ENCODE measurements at regions not wholly inside any gene's neighbourhood (a gene's known extent, or its start where the extent isn't known, plus 50 kb on each side); places are given as distances from the start of the nearest gene placed in this dataset.

DNA sequence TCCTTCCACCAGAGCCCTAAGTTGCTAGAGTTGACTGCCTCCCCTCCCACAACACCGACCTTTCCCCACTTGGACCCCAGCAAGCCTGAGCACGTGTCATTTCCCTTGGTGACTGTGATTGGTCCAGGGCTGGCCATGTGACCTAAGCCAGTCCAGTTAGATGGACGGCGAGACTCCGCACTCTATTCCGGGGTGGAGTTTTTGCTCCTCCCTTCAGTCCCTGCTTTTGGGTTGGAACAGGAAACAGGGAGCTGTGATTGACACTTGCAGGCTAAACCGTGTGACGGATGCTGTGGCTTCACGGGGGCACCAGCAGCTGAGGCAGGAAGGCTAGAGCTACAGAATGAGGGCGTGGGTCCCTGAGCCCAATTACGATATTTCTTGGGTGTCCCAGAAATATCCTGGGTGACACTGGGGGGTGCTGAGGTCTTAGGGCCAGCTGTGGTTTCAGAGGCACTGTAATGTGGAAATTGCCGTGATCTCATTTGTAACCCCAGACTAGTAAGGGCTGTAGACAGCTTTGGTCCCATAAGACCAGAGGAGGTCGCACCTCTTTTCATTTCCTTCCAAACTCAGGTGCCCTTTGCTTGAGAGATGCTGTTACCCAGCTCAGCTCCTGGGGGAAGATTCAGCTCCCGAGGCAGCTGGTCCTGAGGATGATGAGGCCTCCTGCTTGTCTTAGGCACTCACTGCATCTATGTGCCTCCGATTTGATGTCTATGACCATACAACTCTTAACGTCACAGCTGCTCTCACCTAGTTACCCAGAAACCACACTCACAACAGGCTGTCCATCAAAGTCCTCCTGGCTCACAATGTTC is 102.7 kb upstream of the NPTX2 start:
- peak; percentile 4 for DNase-seq

- DNase-seq = no peak
Observed at GRCh38 chr7:98511175-98511574, 105.9 kb upstream of the NPTX2 start.

GRCh38 chr7:98509836-98510235 is 107.2 kb upstream of the NPTX2 start:
- no peak for DNase-seq

DNA sequence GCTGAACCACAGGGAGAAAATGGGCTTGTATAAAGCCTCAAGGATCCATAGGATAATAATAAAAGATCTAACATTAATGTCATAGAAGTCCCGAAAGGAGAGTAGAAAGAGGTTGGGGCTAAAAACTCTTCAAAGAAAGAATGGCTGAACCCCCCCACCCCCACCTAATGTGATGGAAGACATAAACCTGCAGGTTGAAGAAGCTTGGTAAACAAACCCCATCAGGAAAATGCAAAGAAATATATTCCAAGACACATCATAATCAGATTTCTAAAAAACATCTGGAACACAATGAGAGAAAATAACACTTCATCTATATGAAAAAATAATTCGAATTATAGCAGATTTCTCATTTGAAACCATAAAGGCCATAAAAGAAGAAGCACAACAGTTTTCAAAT is 105.6 kb upstream of the BAIAP2L1 start:
- no peak for DNase-seq

DNA sequence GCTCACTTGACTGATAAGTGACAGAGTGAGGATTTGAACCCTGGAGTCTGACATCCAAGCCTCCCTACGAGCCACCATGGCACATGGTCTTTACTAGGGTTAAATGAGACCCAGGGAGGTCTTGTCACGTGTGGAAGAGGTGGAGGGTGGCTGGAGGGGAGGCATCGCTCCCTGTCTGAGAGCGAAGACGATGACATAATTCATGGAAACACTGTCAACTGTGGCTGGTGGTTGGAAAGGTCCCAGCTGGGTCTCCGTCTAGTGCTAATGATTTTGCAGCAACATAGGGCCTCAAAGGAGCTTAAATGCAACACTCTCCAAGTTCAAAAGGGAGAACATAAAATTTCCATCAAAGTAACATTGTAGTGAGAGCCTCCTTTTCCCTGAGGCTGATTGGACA is 99.9 kb upstream of the BAIAP2L1 start:
- DNase-seq = no peak

DNA sequence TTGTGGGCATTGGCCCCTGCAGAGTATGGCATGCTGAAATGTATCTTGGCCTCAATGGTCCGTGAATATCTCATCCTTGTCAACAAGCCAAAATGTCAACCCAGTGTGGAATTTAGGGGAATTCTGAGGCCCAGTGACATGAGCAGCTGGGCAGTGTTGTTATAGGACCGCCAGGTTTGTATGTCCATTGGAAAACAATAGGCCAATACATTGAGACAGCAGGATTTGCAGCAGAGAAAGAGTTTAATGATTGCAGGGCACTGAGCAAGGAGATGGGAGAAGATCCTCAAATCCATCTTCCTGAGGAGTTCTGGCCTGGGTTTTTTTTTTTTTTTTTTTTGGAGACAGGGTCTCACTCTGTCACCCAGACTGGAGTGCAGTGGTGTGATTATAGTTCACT is 95.7 kb upstream of the BAIAP2L1 start:
- no peak for DNase-seq

- DNase-seq = no peak
Observed at GRCh38 chr7:98495200-98495955, 94.5 kb upstream of the BAIAP2L1 start.

DNA sequence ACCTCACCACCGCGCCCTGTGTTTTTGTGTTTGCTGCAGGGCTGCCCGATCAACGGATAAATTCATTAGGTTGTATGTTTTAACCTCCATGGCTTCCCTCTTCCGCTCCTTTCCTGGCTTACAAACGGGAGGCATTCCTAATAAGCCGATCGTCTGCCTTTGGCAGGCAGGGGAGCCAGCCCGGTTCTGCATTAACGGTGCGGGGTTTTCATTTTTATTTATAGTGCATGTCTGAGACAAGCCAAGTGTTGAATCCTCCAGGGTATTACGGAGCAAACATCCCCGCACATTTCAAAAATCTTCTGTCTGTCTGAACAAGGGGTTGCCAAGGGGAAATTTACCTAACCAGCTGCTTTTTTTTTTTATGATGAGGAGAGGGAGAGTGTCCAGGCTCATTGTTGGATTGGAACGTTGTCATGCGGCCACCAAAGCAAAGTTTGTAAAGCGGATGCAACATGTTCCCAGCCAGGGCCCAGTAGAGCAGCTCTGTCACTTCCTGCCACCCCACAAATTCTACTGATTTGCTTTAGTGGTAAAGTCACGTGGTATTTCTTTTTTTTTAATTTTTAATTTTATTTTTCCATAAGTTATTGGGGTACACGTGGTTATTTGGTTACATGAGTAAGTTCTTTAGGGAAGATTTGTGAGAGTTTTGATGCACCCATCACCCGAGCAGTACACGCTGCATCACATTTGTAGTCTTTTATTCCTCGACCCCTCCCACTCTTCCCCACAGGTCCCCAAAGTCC is 92.3 kb upstream of the BAIAP2L1 start:
- DNase-seq = no peak

GRCh38 chr7:98488167-98488566 is 87.3 kb upstream of the BAIAP2L1 start:
- no peak for DNase-seq

DNA sequence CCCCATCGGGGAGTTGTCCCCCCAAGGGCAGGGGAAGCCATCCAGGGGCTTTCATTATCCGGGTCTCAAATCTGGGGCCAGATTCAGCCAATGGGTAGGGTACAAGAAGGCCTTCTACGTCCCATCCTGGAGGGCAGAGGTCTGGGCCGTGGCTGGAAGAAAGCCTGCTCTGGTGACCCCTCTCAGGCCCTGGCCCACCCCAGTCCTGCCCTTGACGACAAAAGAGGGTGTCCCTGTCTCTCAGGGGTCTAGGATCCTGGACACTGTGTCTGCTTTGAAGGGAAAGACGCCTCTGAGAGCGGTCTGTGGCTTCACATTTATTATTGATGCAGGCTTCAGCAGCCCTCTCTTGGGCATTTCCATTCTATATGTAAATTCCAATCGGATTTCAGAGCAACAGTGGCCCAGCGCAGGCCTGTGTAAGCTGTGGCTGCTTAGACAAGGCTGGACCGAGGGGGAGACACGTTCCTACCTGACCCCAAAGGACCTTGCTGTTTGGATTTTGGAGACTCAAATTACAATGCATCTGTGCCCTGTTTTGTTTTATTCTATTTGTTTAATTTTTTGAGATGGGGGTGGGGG is 83.2 kb upstream of the BAIAP2L1 start:
- DNase-seq = no peak

- no peak for DNase-seq
Observed at GRCh38 chr7:98483276-98483963, 82.5 kb upstream of the BAIAP2L1 start.

DNA sequence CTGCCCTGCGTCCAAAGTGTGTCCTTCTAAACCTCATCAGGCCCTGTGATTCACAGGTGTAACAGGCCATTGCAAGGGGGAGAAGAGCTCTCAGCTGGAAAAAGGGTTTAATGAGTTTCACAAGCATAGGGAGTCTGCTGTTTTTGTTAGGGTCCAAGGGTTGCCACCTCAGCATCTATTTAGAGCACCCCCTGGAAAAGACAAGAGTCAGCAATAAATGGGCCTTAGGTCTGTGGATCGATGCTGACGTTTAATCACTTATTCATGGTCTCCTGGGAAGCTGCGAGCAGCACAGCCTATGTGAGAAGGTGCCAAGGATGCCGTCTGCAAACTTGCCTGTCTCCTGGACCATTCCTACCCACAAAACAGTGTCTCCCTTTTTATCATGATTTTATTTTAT is 78.4 kb upstream of the BAIAP2L1 start:
- DNase-seq = no peak

- no peak for DNase-seq
Observed at GRCh38 chr7:98475352-98475751, 74.5 kb upstream of the BAIAP2L1 start.

DNA sequence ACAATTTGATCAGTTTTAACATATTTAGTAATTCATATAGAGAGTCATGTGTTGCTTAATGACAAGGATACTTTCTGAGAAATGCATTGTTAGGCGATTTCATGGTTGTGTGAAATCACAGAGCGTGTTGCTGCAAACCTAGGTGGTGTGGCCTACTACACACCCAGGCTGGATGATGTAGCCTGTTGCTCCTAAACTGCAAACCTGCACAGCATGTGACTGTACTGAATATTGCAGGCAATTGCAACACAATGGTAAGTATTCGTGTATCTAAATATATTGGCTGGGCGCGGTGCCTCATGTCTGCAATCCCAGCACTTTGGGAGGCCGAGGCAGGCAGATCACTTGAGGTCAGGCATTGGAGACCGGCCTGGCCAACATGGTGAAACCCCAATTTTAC is 73.7 kb upstream of the BAIAP2L1 start:
- DNase-seq = no peak

DNA sequence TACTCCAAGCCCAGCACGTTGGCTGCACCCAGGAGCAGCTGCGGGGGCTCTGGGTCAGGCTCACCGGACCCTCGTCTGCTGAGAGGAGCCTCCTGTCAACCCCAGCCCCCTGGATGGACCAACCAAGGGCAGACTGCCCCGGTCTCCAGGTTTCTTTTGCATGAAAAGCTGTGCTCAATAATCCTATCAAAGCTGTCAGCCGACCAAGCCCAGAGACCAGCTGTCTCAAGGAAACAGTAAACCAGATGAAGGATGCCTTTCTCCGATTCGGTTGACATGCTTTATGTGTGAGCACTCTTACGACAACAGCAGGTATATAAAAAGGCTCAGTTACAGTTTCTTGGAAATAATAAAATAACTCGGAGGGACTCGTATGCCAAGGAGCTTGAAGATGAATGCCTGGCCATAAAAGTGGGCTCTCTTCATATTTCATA is 71.6 kb upstream of the BAIAP2L1 start:
- no peak for DNase-seq

GRCh38 chr7:98470485-98471240 is 69.8 kb upstream of the BAIAP2L1 start:
- peak; percentile 8 for DNase-seq

DNA sequence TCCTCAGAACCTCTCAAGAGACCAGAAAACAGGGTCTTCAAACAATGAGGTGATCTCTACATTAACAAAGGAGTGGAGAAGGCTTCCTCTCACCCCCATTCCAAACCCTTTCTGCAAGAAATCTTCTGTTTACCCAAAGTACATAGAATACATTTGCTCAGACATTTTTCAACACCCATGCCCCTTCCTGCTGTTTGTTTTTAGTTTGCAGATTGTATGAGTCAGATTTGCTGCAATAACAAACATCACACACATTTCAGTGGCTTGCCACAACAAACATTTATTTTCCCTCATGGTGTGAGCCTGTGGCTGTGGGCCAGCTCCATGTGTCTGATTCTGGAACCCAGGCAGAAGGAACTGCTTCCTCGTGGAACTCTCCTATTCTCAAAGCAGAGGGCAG is 68.2 kb upstream of the BAIAP2L1 start:
- no peak for DNase-seq

- DNase-seq = no peak
Observed at GRCh38 chr7:98467570-98468312, 66.9 kb upstream of the BAIAP2L1 start.

GRCh38 chr7:98465022-98465421 is 64.1 kb upstream of the BAIAP2L1 start:
- DNase-seq = no peak

GRCh38 chr7:98464558-98464940 is 63.7 kb upstream of the BAIAP2L1 start:
- no peak for DNase-seq
